HCT116 (cell line): ENCODE measurements at regions not wholly inside any gene's neighbourhood (a gene's known extent, or its start where the extent isn't known, plus 50 kb on each side); places are given as distances from the start of the nearest gene placed in this dataset.

Source experiments
- ATAC-seq: fragments of 200-7000 bp; cut with Tn5 transposase; 2 replicates; pipeline ENCODE4 v1.9.1; 2020; ENCODE audit warnings: mild to moderate bottlenecking, moderate library complexity
- BruUV-seq: library from RNA; stranded (reverse); fragments of 400-500 nt; replicated peaks from 2 replicates; lab custom pipeline; 2021; lab: Mats Ljungman, UMichigan
- CTCF ChIA-PET: fragments of 300-600 bp; sonication (Branson Sonifier 250); formaldehyde crosslinking; loops from one replicate; lab custom pipeline; 2021; ENCODE audit warnings: antibody characterized with exemption; lab: Charles Lee
- POLR2A ChIA-PET: fragments of 300-600, 350-600 bp; sonication (Branson Sonifier 250); formaldehyde crosslinking; loops from one replicate; lab custom pipeline; 2021; ENCODE audit warnings: antibody characterized with exemption; lab: Charles Lee
- RAD21 ChIA-PET, 2 experiments: fragments of 300-600 bp; sonication (Branson Sonifier 250); formaldehyde crosslinking; loops; one replicate each; lab custom pipeline; 2023; ENCODE audit warnings: low total read pairs in 2 of 2; ENCODE audit not compliant: uncharacterized antibody in 2 of 2, unreplicated experiment in 2 of 2, low non-redundant PET in 1 of 2; lab: Charles Lee
- DNase-seq: peaks from one replicate; pipeline ENCODE4 v3.0.0-alpha.2; 2010; ENCODE audit warnings: low read depth, low spot score
- H2AFZ ChIP-seq: fragments of 200-600 bp; shearing (Covaris generic), sonication (generic); 2 replicates; pipeline ENCODE4 v1.6.1; 2017; ENCODE audit warnings: low read depth, mixed run types, mixed read lengths, antibody characterized with exemption, low read length; ENCODE audit not compliant: poor library complexity, severe bottlenecking
- H3K27ac ChIP-seq: 2 replicates; pipeline ENCODE4 v1.5.1; 2012; ENCODE audit warnings: low read depth, low read length
- H3K27me3 ChIP-seq: fragments of 200-600 bp; sonication (generic); 2 replicates; pipeline ENCODE4 v1.6.1; 2016; ENCODE audit warnings: mixed run types, low read length, mixed read lengths; ENCODE audit not compliant: insufficient read depth
- H3K36me3 ChIP-seq, 2 experiments: fragments of 200-500 bp in 1 of 2; fragments of 200-600 bp in 1 of 2; sonication (Bioruptor generic) in 1 of 2; sonication (generic) in 1 of 2; 2 replicates each; pipeline versions ENCODE4 v1.5.1 to v1.6.1; 2014 to 2016; ENCODE audit warnings: low read length in 2 of 2, inconsistent platforms in 1 of 2, mixed read lengths in 1 of 2, mixed run types in 1 of 2; ENCODE audit not compliant: insufficient read depth in 2 of 2, control insufficient read depth in 1 of 2
- H3K4me1 ChIP-seq, 2 experiments: fragments of 200-600 bp in 1 of 2; sonication (generic) in 1 of 2; 2 replicates each; pipeline versions ENCODE4 v1.5.1 to v1.6.1; 2012 to 2017; ENCODE audit warnings: low read length in 2 of 2, inconsistent platforms in 1 of 2, mild to moderate bottlenecking in 1 of 2, mixed read lengths in 1 of 2, mixed run types in 1 of 2, moderate library complexity in 1 of 2; ENCODE audit not compliant: insufficient read depth in 2 of 2, control insufficient read depth in 1 of 2
- H3K4me2 ChIP-seq: fragments of 200-600 bp; sonication (generic); 2 replicates; pipeline ENCODE4 v1.6.1; 2017; ENCODE audit warnings: mixed run types, low read length, mixed read lengths
- H3K4me3 ChIP-seq, 2 experiments: fragments of 200-600 bp in 1 of 2; sonication (generic) in 1 of 2; replicated peaks in 1 of 2; 2 replicates each; pipeline ENCODE4 v1.5.1; 2011 to 2016; ENCODE audit warnings: low read length in 2 of 2, control low read depth in 1 of 2, low read depth in 1 of 2, mild to moderate bottlenecking in 1 of 2, mixed read lengths in 1 of 2, mixed run types in 1 of 2
- H3K79me2 ChIP-seq: fragments of 200-600 bp; sonication (generic); 2 replicates; pipeline ENCODE4 v1.6.1; 2017; ENCODE audit warnings: mild to moderate bottlenecking, mixed run types, low read length, moderate library complexity, mixed read lengths; ENCODE audit not compliant: insufficient read depth
- H3K9ac ChIP-seq: fragments of 200-600 bp; sonication (generic); 2 replicates; pipeline ENCODE4 v1.6.1; 2016; ENCODE audit warnings: low read length, mixed read lengths
- H3K9me2 ChIP-seq: fragments of 200-600 bp; sonication (generic), shearing (Covaris generic); 2 replicates; pipeline ENCODE4 v1.6.1; 2017; ENCODE audit warnings: mixed run types, mild to moderate bottlenecking, moderate library complexity; ENCODE audit not compliant: insufficient read depth
- H3K9me3 ChIP-seq, 2 experiments: fragments of 200-500 bp in 1 of 2; fragments of 200-600 bp in 1 of 2; sonication (Bioruptor generic) in 1 of 2; sonication (generic) in 1 of 2; 2 replicates each; pipeline ENCODE4 v1.6.1; 2014 to 2017; ENCODE audit warnings: low read length in 2 of 2, mixed read lengths in 2 of 2, inconsistent platforms in 1 of 2, low read depth in 1 of 2, mild to moderate bottlenecking in 1 of 2, mixed run types in 1 of 2, moderate library complexity in 1 of 2; ENCODE audit not compliant: control insufficient read depth in 1 of 2, insufficient read depth in 1 of 2
- H4K20me1 ChIP-seq: fragments of 200-600 bp; sonication (generic), shearing (Covaris generic); 2 replicates; pipeline ENCODE4 v1.6.1; 2017; ENCODE audit warnings: mixed run types, mild to moderate bottlenecking, moderate library complexity; ENCODE audit not compliant: insufficient read depth
- JUND ChIP-seq: IDR thresholded peaks from 2 replicates; pipeline ENCODE4 v1.6.1; 2012
- RAD21 ChIP-seq: IDR thresholded peaks from 2 replicates; pipeline ENCODE4 v1.6.1; 2012; ENCODE audit warnings: low read depth, mild to moderate bottlenecking
- ZNF274 ChIP-seq: fragments of 200-500 bp; sonication (Bioruptor generic); IDR thresholded peaks from 2 replicates; pipeline ENCODE4 v1.6.1; 2014; ENCODE audit warnings: mild to moderate bottlenecking, low read depth, low read length, inconsistent platforms
- intact Hi-C: fragments of 100-400 bp; cut with micrococcal nuclease; formaldehyde crosslinking; loops from 2 replicates; pipeline ENCODE4 v1.10.0; 2022
- TF ChIP-seq, protein P1 (sequence below): IDR thresholded peaks from 2 replicates; pipeline ENCODE4 v1.6.1; 2011; ENCODE audit warnings: mild to moderate bottlenecking, low read length, moderate library complexity; ENCODE audit not compliant: insufficient replicate concordance; ENCODE audit errors: extremely low read depth

GRCh38 chr2:221064880-221065279 is 507.2 kb downstream of the EPHA4 start:
- Histone ChIP-seq H3K36me3 (no peaks in the 10 kb centered on the region), H3K27ac (no peak overlapping the region), H3K4me3 (no peak overlapping the region), H4K20me1 (no peaks in the 10 kb centered on the region), H2AFZ (no peak overlapping the region)
- POLR2A ChIA-PET = no interaction called here
- no peak for TF ChIP-seq ZNF274
- TF ChIP-seq, all 23 proteins: peak for 0
- Histone ChIP-seq H3K79me2 (no peaks in the 10 kb centered on the region), H3K9me3 (no peaks in the 10 kb centered on the region), H3K9ac (no peak overlapping the region), H3K4me2 (no peak overlapping the region), H3K4me1 (no peaks in the 10 kb centered on the region), H3K9me2 (no peaks in the 10 kb centered on the region), H3K27me3 (no peaks in the 10 kb centered on the region)
- DNase-seq (no peak), ATAC-seq (no peak)
- RAD21 ChIA-PET = no interaction called here
- CTCF ChIA-PET = no interaction called here
- BruUV-seq = no TSS peak
- intact Hi-C loops = no loop called here

DNA sequence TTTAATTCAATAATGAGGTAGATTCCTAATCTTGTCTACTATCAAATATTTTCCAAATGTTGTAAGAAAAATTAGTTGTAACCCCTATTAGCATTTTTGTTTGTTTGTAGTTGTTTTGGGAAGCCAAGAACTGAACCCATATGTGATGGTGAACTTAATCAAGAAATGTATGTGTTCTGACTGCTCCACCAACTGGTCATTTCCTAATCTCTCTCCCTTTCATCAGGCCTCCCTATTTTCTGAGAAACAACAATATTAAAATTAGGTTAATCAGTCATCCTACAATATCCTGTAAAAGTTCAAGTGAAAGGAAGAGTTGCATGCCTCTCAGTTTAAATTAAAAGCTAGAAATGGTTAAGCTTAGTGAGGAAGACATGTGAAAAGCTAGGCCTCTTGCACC is 504.0 kb downstream of the EPHA4 start:
- intact Hi-C loops = no loop called here
- no peaks in the 10 kb centered on the region for H4K20me1 ChIP-seq
- no peaks in the 10 kb centered on the region for H3K9me2 ChIP-seq
- CTCF ChIA-PET = no interaction called here
- no peak overlapping the region for H3K4me2 ChIP-seq
- no TSS peak for BruUV-seq
- no peaks in the 10 kb centered on the region for H3K79me2 ChIP-seq
- H2AFZ ChIP-seq = no peak overlapping the region
- H3K27me3 ChIP-seq = no peaks in the 10 kb centered on the region
- no peak overlapping the region for H3K4me3 ChIP-seq
- ATAC-seq = no peak
- no peaks in the 10 kb centered on the region for H3K9me3 ChIP-seq
- POLR2A ChIA-PET = no interaction called here
- RAD21 ChIA-PET = no interaction called here
- no peak overlapping the region for H3K27ac ChIP-seq
- no peaks in the 10 kb centered on the region for H3K36me3 ChIP-seq
- H3K4me1 ChIP-seq = no peaks in the 10 kb centered on the region
- TF ChIP-seq, protein P1, sequence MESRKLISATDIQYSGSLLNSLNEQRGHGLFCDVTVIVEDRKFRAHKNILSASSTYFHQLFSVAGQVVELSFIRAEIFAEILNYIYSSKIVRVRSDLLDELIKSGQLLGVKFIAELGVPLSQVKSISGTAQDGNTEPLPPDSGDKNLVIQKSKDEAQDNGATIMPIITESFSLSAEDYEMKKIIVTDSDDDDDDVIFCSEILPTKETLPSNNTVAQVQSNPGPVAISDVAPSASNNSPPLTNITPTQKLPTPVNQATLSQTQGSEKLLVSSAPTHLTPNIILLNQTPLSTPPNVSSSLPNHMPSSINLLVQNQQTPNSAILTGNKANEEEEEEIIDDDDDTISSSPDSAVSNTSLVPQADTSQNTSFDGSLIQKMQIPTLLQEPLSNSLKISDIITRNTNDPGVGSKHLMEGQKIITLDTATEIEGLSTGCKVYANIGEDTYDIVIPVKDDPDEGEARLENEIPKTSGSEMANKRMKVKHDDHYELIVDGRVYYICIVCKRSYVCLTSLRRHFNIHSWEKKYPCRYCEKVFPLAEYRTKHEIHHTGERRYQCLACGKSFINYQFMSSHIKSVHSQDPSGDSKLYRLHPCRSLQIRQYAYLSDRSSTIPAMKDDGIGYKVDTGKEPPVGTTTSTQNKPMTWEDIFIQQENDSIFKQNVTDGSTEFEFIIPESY = no peak
- no peak for TF ChIP-seq JUND
- TF ChIP-seq RAD21 = peak; percentile 40
- DNase-seq = no peak
- H3K9ac ChIP-seq = no peak overlapping the region
